Cardiac septum (tissue), 1 donor: ENCODE measurements at regions not wholly inside any gene's neighbourhood (a gene's known extent, or its start where the extent isn't known, plus 50 kb on each side); places are given as distances from the start of the nearest gene placed in this dataset.
"Not testable (repeated sequence)": the region's sequence is repeated elsewhere in the genome, so short reads cannot be mapped to it uniquely, and the experiment has no call there.

Source experiments
- DNase-seq: peaks from one replicate; pipeline ENCODE4 v3.0.0-alpha.2; 2020; ENCODE audit warnings: low spot score
- intact Hi-C: fragments of 100-400 bp; cut with DNase I; formaldehyde crosslinking; loops from one replicate; pipeline ENCODE4 v1.14.0; 2022
- donor health status: DM: no; HTN: no; CAD: no.

DNA sequence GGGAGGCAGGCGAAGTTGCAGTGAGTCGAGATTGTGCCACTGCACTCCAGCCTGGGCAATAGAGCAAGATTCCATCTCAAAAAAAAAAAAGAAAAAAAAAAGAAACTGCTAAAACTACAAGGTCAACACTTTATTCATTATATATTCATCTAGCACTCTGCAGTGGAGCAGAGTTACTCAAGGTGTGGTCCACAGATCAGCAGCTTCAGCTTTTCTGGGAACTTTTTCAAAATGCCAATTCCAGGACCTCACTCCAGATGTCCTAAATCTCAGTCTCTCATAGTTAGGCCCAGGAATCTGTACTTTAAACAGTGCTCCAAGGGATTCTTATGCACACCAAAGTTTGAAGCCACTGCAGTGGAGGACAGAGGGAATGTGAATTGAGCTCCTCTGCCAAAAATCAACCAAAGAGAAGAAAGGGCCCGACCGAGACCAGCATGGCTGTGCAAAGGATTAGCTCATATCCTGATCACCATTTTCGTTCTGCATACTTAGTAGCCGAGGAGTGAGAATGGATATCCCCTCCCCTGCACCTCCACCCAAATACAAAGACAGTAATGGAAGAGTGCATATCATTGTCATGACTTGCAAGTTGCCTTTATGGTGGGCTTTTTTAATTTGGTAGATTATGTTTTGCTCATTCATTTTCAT lies 201.9 kb downstream of the MEX3B start:
- intact Hi-C loops: no loop called here
- no peak for DNase-seq

- intact Hi-C loops: no loop called here
- no peak for DNase-seq
Observed at GRCh38 chr15:81843226-81843625, 202.6 kb downstream of the MEX3B start.

GRCh38 chr15:81839387-81839786 lies 206.4 kb downstream of the MEX3B start:
- intact Hi-C loops: no loop called here
- DNase-seq: no peak

- DNase-seq: no peak
- intact Hi-C loops: no loop called here
Observed at GRCh38 chr15:81835731-81836130, 210.1 kb downstream of the MEX3B start.

DNA sequence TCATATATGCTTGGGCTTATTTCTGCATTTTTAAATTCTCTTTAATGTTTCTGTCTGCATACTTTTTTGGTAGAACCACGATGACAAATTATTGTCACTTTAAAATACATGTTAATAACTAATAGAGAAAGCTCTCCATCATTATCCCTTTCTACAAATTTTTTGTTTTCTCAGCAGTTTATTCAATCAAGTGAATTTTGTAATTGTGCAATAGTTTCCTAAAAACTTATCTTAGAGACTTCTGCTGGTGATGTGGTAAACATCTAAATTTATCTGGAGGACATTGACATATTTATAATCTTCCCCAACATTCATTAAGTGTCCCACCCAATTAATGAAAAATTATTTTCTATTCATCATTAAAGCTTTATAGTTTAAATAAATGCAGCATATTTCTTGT lies 215.3 kb downstream of the MEX3B start:
- DNase-seq: no peak
- intact Hi-C loops: no loop called here

- intact Hi-C loops: no loop called here
- DNase-seq: no peak
Observed at GRCh38 chr15:81829918-81830317, 215.9 kb downstream of the MEX3B start.

DNA sequence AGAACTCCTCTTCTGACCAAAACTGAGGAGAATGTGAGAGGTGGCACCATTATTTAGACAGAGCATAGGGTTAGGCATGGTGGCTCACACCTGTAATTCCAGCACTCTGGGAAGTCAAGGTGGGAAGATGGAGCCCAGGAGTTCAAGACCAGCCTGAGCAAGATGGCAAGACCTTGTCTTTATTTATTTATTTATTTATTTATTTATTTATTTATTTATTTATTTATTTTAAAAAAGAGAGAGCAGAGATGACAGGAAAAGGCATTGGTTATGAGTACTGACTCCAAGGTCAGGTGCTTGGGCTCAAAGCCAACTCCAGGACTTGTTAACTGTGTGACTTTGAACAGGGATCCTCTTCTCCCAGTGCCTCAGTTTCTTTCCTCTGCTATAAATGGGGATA lies 217.7 kb downstream of the MEX3B start:
- DNase-seq: no peak
- intact Hi-C loops: no loop called here

DNA sequence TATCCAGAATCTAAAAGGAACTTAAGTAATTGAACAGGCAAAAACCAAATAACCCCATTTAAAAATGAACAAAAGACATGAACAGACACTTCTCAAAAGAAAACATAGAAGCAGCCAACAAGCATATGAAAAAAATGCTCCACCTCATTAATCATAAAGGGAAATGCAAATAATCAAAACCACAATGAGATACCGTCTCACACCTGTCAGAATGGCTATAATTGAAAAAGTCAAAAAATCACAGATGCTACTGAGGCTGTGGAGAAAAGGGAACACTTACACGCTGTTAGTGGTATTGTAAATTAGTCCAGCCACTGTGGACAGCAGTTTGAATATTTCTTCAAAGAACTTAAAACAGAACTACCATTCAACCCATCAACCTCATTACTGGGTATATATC lies 220.7 kb downstream of the MEX3B start:
- intact Hi-C loops: no loop called here
- DNase-seq: no peak

DNA sequence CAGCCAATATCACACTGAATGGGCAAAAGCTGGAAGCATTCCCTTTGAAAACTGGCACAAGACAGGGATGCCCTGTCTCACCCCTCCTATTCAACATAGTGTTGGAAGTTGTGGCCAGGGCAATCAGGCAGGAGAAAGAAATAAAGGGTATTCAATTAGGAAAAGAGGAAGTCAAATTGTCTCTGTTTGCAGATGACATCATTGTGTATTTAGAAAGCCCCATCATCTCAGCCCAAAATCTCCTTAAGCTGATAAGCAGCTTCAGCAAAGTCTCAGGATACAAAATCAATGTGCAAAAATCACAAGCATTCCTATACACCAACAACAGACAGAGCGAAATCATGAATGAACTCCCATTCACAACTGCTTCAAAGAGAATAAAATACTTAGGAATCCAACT lies 223.2 kb downstream of the MEX3B start:
- intact Hi-C loops, DNase-seq: not testable (repeated sequence)

DNA sequence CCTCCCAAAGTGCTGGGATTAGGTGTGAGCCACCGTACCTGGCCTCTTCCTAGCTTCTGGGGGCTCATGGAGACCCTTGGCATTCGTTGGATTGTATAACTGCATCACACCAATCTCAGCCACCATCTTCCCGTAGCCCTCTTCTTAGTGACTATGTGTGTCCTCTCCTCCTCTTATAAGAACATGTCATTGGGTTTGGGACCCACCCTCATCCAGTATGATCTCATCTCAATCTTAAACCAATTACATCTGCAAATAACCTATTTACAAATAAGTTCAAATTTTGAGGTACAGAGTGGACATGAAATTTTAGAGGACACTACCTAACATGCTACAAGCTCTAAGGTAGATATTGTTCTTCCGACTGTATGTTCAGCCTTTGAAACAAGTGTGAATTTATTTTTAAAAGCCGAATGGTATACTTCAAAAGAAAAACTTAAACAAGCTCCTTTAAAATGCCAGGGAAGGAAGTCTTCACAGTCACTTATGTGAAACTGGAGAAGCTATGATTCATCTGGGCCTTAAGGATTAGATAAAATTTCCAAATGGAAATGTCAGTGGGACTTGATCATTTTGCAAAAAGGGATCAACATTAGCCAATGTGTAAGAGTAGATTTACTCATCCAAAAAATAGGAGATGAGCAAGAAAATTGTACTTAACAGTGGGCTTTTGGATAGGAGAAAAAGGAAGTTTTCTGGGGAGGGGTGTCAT lies 225.7 kb downstream of the MEX3B start:
- intact Hi-C loops: no loop called here
- DNase-seq: no peak

DNA sequence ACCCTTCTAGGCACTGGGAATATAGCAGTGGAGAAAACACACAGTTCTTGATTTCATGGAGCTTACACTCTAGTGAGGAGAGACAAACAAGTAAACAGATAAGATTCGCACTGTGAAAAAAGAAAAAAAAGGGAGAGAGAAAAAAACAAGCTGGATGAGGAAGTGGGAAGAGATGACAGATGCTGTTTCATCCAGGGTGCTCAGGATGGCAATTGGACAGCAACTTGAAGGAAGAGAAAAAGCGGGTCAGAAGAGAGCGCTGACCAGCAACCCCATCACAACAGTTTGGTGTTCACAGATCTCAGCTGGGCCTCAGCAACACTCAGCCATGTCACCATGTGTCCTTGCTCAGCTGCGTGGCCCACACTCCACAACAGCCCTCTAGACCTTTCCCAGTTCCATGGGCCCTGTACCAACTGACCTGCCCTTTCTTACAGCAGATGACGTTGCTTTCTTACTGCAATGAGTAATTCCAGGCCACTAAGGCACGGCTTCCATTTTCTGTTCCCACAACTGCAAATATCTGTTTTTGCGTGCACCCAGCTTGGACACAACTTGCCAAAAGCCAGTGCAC lies 230.8 kb downstream of the MEX3B start:
- DNase-seq: no peak
- intact Hi-C loops: no loop called here

GRCh38 chr15:81813215-81813614 lies 232.6 kb downstream of the MEX3B start:
- intact Hi-C loops: no loop called here
- DNase-seq: no peak

- DNase-seq: no peak
- intact Hi-C loops: no loop called here
Observed at GRCh38 chr15:81812456-81812855, 233.4 kb downstream of the MEX3B start.

DNA sequence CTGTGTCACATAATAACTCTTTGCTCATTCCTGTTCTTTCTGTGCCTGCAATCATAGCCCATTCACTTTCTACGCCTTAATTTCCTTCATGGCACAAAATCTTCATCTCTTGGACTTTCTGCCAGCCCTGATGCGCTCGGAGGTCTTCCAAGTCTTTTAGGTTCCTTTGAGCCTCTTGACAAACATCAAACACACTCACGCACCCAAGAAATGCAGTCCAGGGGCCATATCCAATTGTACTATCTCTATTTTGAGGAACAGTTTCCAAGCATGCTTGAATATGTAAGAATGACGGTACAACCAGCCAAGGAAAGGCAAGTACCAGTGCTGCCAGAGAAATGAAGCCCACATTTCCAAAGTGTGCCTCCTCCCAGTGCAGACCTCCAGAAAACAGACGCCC lies 234.1 kb downstream of the MEX3B start:
- intact Hi-C loops: no loop called here
- DNase-seq: no peak

DNA sequence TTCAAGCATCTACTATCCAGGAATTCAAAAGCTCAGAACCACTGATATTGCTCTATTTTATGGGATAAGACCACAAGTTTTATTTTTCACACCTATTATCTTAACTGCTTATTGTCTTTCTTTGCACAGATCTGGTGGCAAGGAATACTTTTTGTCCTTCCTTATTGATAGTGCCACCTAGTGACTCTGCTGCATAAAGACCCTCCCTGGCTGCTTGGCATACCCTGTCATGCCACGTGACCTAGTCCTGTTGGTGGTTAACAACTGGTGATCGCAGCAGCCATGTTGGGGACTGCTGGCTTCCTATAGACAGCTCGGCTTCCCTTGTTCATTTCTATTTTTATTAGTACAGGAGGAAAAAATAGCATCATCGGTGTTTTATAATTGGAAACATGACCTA lies 236.3 kb downstream of the MEX3B start:
- DNase-seq: no peak
- intact Hi-C loops: no loop called here

DNA sequence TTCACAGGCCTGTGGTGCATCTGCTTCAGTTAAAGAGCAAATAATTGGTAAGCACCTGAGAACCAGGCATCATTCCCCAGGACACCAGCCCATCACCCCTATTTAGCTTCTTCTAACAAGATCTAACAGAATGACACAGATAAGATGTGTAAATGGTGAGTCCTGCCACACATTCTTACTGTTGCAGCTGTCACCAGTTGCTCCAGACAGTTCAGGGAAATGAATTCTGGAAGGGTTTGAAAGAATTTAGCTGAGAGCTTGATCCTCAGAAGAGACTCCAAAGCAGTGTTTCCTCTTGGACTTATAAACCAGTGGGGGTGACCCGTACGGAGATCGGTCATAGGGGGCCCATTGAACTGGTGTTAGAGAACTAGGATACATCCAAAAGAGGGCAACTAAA lies 238.0 kb downstream of the MEX3B start:
- DNase-seq: no peak
- intact Hi-C loops: no loop called here

- DNase-seq: no peak
- intact Hi-C loops: no loop called here
Observed at GRCh38 chr15:81807186-81807585, 238.6 kb downstream of the MEX3B start.

GRCh38 chr15:81795899-81796298 lies 249.9 kb downstream of the MEX3B start:
- intact Hi-C loops: no loop called here

GRCh38 chr15:81792646-81793045 lies 253.2 kb downstream of the MEX3B start:
- DNase-seq: no peak
- intact Hi-C loops: no loop called here

More at GRCh38 chr15:81795899-81796298, 249.9 kb downstream of the MEX3B start:
- no peak for DNase-seq

GRCh38 chr15:81791322-81791721 lies 254.5 kb downstream of the MEX3B start:
- intact Hi-C loops: not testable (repeated sequence)

GRCh38 chr15:81789403-81789802 lies 256.4 kb downstream of the MEX3B start:
- intact Hi-C loops: no loop called here
- DNase-seq: no peak

More at GRCh38 chr15:81791322-81791721, 254.5 kb downstream of the MEX3B start:
- DNase-seq: not testable (repeated sequence)
